Peyer's patch (tissue), 4 donors: ENCODE measurements at regions not wholly inside any gene's neighbourhood (a gene's known extent, or its start where the extent isn't known, plus 50 kb on each side); places are given as distances from the start of the nearest gene placed in this dataset.
"Not testable (repeated sequence)": the region's sequence is repeated elsewhere in the genome, so short reads cannot be mapped to it uniquely, and the experiment has no call there.

ENCODE experiments used
- CTCF ChIP-seq, 6 experiments: fragments of 450-650 bp in 4 of 6; fragments of 200-600 bp in 2 of 6; sonication (generic) in 1 of 6; IDR thresholded peaks; one replicate each; pipeline ENCODE4 v1.5.1; 2017 to 2019; ENCODE audit warnings: antibody characterized with exemption in 6 of 6, mild to moderate bottlenecking in 3 of 6, moderate library complexity in 1 of 6
- POLR2A ChIP-seq, 2 donors: fragments of 450-650 bp; IDR thresholded peaks; one replicate each; pipeline ENCODE4 v1.5.1; 2017; ENCODE audit warnings: antibody characterized with exemption in 2 of 2, mild to moderate bottlenecking in 2 of 2, moderate library complexity in 2 of 2

GRCh38 chr7:73244782-73245311 is 63.8 kb downstream of the NSUN5 start:
- TF ChIP-seq CTCF, POLR2A (IDR thresholded peaks at IDR 0.05): not testable (repeated sequence)
